DOHH2 (cell line): ENCODE measurements at regions not wholly inside any gene's neighbourhood (a gene's known extent, or its start where the extent isn't known, plus 50 kb on each side); places are given as distances from the start of the nearest gene placed in this dataset.

Experiments used
- H3F3A ChIP-seq: fragments of 200-600 bp; sonication (generic), shearing (Covaris generic); 2 replicates; pipeline ENCODE4 v1.6.0; 2016; ENCODE audit warnings: antibody characterized with exemption, mild to moderate bottlenecking; ENCODE audit not compliant: control insufficient read depth, insufficient read depth
- H3K27ac ChIP-seq: fragments of 200-600 bp; sonication (generic); 2 replicates; pipeline ENCODE4 v1.5.1; 2014; ENCODE audit warnings: low read depth, mild to moderate bottlenecking, low read length, moderate library complexity
- H3K27me3 ChIP-seq: fragments of 200-600 bp; sonication (generic); 2 replicates; pipeline ENCODE4 v1.6.1; 2014; ENCODE audit warnings: mild to moderate bottlenecking, low read length, mixed read lengths; ENCODE audit not compliant: control insufficient read depth
- H3K36me3 ChIP-seq: fragments of 200-600 bp; sonication (generic); 2 replicates; pipeline ENCODE4 v1.6.1; 2014; ENCODE audit warnings: mild to moderate bottlenecking, low read length, moderate library complexity, mixed read lengths; ENCODE audit not compliant: control insufficient read depth
- H3K4me1 ChIP-seq: fragments of 200-600 bp; sonication (generic); 2 replicates; pipeline ENCODE4 v1.6.1; 2014; ENCODE audit warnings: mild to moderate bottlenecking, low read length, mixed read lengths; ENCODE audit not compliant: control insufficient read depth
- H3K4me2 ChIP-seq: fragments of 200-600 bp; sonication (generic); 2 replicates; pipeline ENCODE4 v1.6.0; 2014; ENCODE audit warnings: mild to moderate bottlenecking, low read length, moderate library complexity
- H3K4me3 ChIP-seq: fragments of 200-600 bp; sonication (generic); 2 replicates; pipeline ENCODE4 v1.5.1; 2014; ENCODE audit warnings: mild to moderate bottlenecking, low read length, mixed read lengths
- H3K79me2 ChIP-seq: fragments of 200-600 bp; sonication (generic); 2 replicates; pipeline ENCODE4 v1.6.1; 2014; ENCODE audit warnings: mild to moderate bottlenecking, low read length, mixed read lengths; ENCODE audit not compliant: control insufficient read depth
- H3K9me2 ChIP-seq: fragments of 200-600 bp; sonication (generic); replicated peaks from 2 replicates; pipeline ENCODE4 v1.6.1; 2014; ENCODE audit warnings: mild to moderate bottlenecking, low read length, mixed read lengths; ENCODE audit not compliant: control insufficient read depth
- H3K9me3 ChIP-seq: fragments of 200-600 bp; sonication (generic); 2 replicates; pipeline ENCODE4 v1.6.1; 2014; ENCODE audit warnings: antibody characterized with exemption, low read length, mixed read lengths; ENCODE audit not compliant: control insufficient read depth, insufficient read depth
- H4K20me1 ChIP-seq: fragments of 200-600 bp; sonication (generic); 2 replicates; pipeline ENCODE4 v1.6.0; 2014; ENCODE audit warnings: low read depth, mild to moderate bottlenecking, antibody characterized with exemption, low read length, moderate library complexity; ENCODE audit not compliant: control insufficient read depth, insufficient read depth
- CTCF ChIP-seq: fragments of 200-600 bp; sonication (generic); IDR thresholded peaks from one replicate; pipeline ENCODE4 v1.5.1; 2014; ENCODE audit warnings: antibody characterized with exemption, mild to moderate bottlenecking, low read depth, low read length; ENCODE audit not compliant: poor library complexity, severe bottlenecking
- EZH2phosphoT487 ChIP-seq: fragments of 200-600 bp; sonication (generic); IDR thresholded peaks from 2 replicates; pipeline ENCODE4 v1.6.1; 2017; ENCODE audit warnings: borderline replicate concordance, mild to moderate bottlenecking, antibody characterized with exemption, low read length, moderate library complexity, mixed read lengths

GRCh38 chrX:44643723-44644122 lies 101.1 kb upstream of the FUNDC1 start:
- Histone ChIP-seq H3K4me2 (no peak overlapping the region), H4K20me1 (no peaks in the 10 kb centered on the region), H3F3A (no peaks in the 10 kb centered on the region), H3K27me3 (no peaks in the 10 kb centered on the region), H3K27ac (no peak overlapping the region), H3K36me3 (no peaks in the 10 kb centered on the region), H3K4me3 (no peak overlapping the region), H3K4me1 (no peaks in the 10 kb centered on the region), H3K79me2 (no peaks in the 10 kb centered on the region), H3K9me2 (no peaks in the 10 kb centered on the region), H3K9me3 (no peaks in the 10 kb centered on the region)
- TF ChIP-seq CTCF (no peak), EZH2phosphoT487 (no peak)

DNA sequence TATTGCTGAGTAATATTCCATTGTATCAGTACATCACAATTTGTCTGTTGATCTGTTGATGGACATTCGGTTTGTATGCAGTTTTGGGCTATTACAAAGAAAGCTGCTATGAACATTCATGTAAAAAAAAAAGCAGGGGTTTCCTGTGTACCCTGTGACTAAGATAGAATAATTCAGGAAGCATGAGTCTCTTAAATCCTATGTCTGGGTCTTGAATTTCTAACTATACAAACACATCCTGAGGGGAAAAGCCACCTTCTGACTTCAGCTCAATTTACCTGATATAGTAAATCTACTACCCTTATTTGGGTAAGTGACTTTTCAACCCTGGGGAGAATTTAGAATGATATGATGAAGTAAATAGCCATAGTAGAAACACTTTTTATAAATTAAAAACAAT lies 94.6 kb upstream of the FUNDC1 start:
- H3K4me3 ChIP-seq, result no peak overlapping the region
- no peaks in the 10 kb centered on the region for H3K79me2 ChIP-seq
- no peak overlapping the region for H3K27ac ChIP-seq
- H3K9me2 ChIP-seq, result no peaks in the 10 kb centered on the region
- H3K27me3 ChIP-seq, result no peaks in the 10 kb centered on the region
- H3K36me3 ChIP-seq, result no peaks in the 10 kb centered on the region
- H4K20me1 ChIP-seq, result no peaks in the 10 kb centered on the region
- no peak for TF ChIP-seq CTCF
- no peak for TF ChIP-seq EZH2phosphoT487
- no peak overlapping the region for H3K4me2 ChIP-seq
- H3K4me1 ChIP-seq, result no peaks in the 10 kb centered on the region
- H3F3A ChIP-seq, result no peaks in the 10 kb centered on the region
- no peaks in the 10 kb centered on the region for H3K9me3 ChIP-seq

- Histone ChIP-seq H3F3A (no peaks in the 10 kb centered on the region), H3K9me2 (no peaks in the 10 kb centered on the region), H3K27me3 (no peaks in the 10 kb centered on the region), H3K4me3 (no peak overlapping the region), H4K20me1 (no peaks in the 10 kb centered on the region), H3K79me2 (no peaks in the 10 kb centered on the region), H3K4me1 (no peaks in the 10 kb centered on the region), H3K36me3 (no peaks in the 10 kb centered on the region), H3K4me2 (no peak overlapping the region), H3K9me3 (no peaks in the 10 kb centered on the region), H3K27ac (no peak overlapping the region)
- TF ChIP-seq EZH2phosphoT487, result no peak
- no peak for TF ChIP-seq CTCF
Measured at GRCh38 chrX:44621078-44621477, 78.4 kb upstream of the FUNDC1 start.

DNA sequence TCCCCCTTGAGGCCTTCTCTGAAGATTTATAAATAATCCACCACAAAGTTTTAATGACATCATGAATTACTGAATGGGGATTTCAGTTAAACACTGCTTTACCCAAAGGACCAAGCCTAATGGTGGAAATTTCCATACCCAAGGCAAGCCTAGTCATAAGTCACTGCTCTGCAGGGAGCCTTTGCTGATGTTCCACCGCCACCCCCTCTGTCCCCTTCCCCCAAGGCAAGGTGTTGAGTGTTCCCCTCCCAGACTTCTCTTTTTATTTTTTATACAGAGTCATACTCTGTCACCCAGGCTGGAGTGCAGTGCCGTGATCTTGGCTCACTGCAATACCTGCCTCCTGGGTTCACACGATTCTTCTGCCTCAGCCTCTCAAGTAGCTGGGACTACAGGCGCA lies 76.4 kb upstream of the FUNDC1 start:
- Histone ChIP-seq H3K27me3 (no peaks in the 10 kb centered on the region), H4K20me1 (no peaks in the 10 kb centered on the region), H3K4me1 (no peaks in the 10 kb centered on the region), H3K4me2 (no peak overlapping the region), H3F3A (no peaks in the 10 kb centered on the region), H3K9me2 (no peaks in the 10 kb centered on the region), H3K36me3 (no peaks in the 10 kb centered on the region), H3K79me2 (no peaks in the 10 kb centered on the region), H3K4me3 (no peak overlapping the region), H3K9me3 (no peaks in the 10 kb centered on the region), H3K27ac (no peak overlapping the region)
- TF ChIP-seq EZH2phosphoT487, result no peak
- no peak for TF ChIP-seq CTCF
